CD14-positive monocyte (primary cell): ENCODE measurements at regions not wholly inside any gene's neighbourhood (a gene's known extent, or its start where the extent isn't known, plus 50 kb on each side); places are given as distances from the start of the nearest gene placed in this dataset.

Experiments
- DNase-seq, 3 donors: peaks; one replicate each; pipeline ENCODE4 v3.0.0-alpha.2; 2011 to 2022
- H2AFZ ChIP-seq: 2 replicates; pipeline ENCODE4 v1.6.0; 2012; ENCODE audit warnings: mild to moderate bottlenecking, low read depth, low read length, inconsistent platforms; ENCODE audit not compliant: insufficient read depth, poor library complexity, severe bottlenecking
- H3K27ac ChIP-seq, 2 donors: 1 replicate in 1 of 2; 2 replicates in 1 of 2; pipeline ENCODE4 v1.5.1; 2012 to 2013; ENCODE audit warnings: low read length in 2 of 2, control low read depth in 1 of 2, inconsistent platforms in 1 of 2, low read depth in 1 of 2, mild to moderate bottlenecking in 1 of 2
- H3K27me3 ChIP-seq, 2 donors: one replicate each; pipeline versions ENCODE4 v1.6.0 to v1.6.1; 2011 to 2013; ENCODE audit warnings: low read length in 2 of 2; ENCODE audit not compliant: control insufficient read depth in 2 of 2, insufficient read depth in 2 of 2
- H3K36me3 ChIP-seq, 2 donors: replicated peaks in 1 of 2; 1 replicate in 1 of 2; 2 replicates in 1 of 2; pipeline versions ENCODE4 v1.5.1 to v1.6.1; 2012 to 2013; ENCODE audit warnings: low read length in 2 of 2, control low read depth in 1 of 2, inconsistent platforms in 1 of 2, mild to moderate bottlenecking in 1 of 2; ENCODE audit not compliant: insufficient read depth in 2 of 2, control insufficient read depth in 1 of 2
- H3K4me1 ChIP-seq, 2 donors: 1 replicate in 1 of 2; 2 replicates in 1 of 2; pipeline versions ENCODE4 v1.5.1 to v1.6.1; 2012 to 2013; ENCODE audit warnings: low read length in 2 of 2, control low read depth in 1 of 2, inconsistent platforms in 1 of 2, mild to moderate bottlenecking in 1 of 2, moderate library complexity in 1 of 2; ENCODE audit not compliant: insufficient read depth in 2 of 2, control insufficient read depth in 1 of 2
- H3K4me2 ChIP-seq: replicated peaks from 2 replicates; pipeline ENCODE3; 2012; ENCODE audit warnings: low read length, moderate library complexity, mild to moderate bottlenecking; ENCODE audit not compliant: poor library complexity, severe bottlenecking; ENCODE audit errors: extremely low read depth
- H3K4me3 ChIP-seq, 3 experiments: fragments of 200-600 bp in 1 of 3; sonication (generic) in 1 of 3; replicated peaks in 1 of 3; 1 replicate in 2 of 3; 2 replicates in 1 of 3; pipeline ENCODE4 v1.5.1; 2011 to 2013; ENCODE audit warnings: low read length in 3 of 3, mild to moderate bottlenecking in 3 of 3, control low read depth in 2 of 3, low read depth in 2 of 3, inconsistent platforms in 1 of 3, moderate library complexity in 1 of 3
- H3K79me2 ChIP-seq: 2 replicates; pipeline ENCODE4 v1.6.0; 2012; ENCODE audit warnings: mild to moderate bottlenecking, control low read depth, inconsistent platforms, low read length, moderate library complexity; ENCODE audit not compliant: insufficient read depth
- H3K9ac ChIP-seq: 2 replicates; pipeline ENCODE4 v1.6.0; 2017; ENCODE audit warnings: low read length, mild to moderate bottlenecking; ENCODE audit not compliant: insufficient read depth, poor library complexity, severe bottlenecking
- H3K9me3 ChIP-seq, 2 donors: replicated peaks in 1 of 2; 1 replicate in 1 of 2; 2 replicates in 1 of 2; pipeline versions ENCODE4 v1.5.1 to v1.6.1; 2012 to 2013; ENCODE audit warnings: low read length in 2 of 2, control low read depth in 1 of 2; ENCODE audit not compliant: control insufficient read depth in 1 of 2, insufficient read depth in 1 of 2
- H4K20me1 ChIP-seq: 2 replicates; pipeline ENCODE4 v1.6.0; 2012; ENCODE audit warnings: mild to moderate bottlenecking, low read length, control low read depth, moderate library complexity; ENCODE audit not compliant: insufficient read depth
- H3K27ac Mint-ChIP-seq, 7 donors: one replicate each; pipeline ENCODE4 v1.8.0; 2020; ENCODE audit warnings: mild to moderate bottlenecking in 7 of 7, mixed read lengths in 7 of 7, moderate library complexity in 6 of 7, inconsistent platforms in 2 of 7
- H3K27me3 Mint-ChIP-seq, 3 donors: one replicate each; pipeline ENCODE4 v1.8.0; 2021 to 2022; ENCODE audit warnings: low read depth in 3 of 3, mild to moderate bottlenecking in 3 of 3, mixed read lengths in 3 of 3, moderate library complexity in 3 of 3, inconsistent platforms in 1 of 3
- H3K36me3 Mint-ChIP-seq, 2 donors: one replicate each; pipeline ENCODE4 v1.8.0; 2020; ENCODE audit warnings: mixed read lengths in 2 of 2, inconsistent platforms in 1 of 2, mild to moderate bottlenecking in 1 of 2
- H3K4me1 Mint-ChIP-seq: one replicate; pipeline ENCODE4 v1.8.0; 2020; ENCODE audit warnings: mild to moderate bottlenecking, mixed read lengths
- H3K4me3 Mint-ChIP-seq, 2 donors: one replicate each; pipeline ENCODE4 v1.8.0; 2020; ENCODE audit warnings: mild to moderate bottlenecking in 2 of 2, mixed read lengths in 2 of 2, moderate library complexity in 1 of 2
- H3K9me3 Mint-ChIP-seq, 7 donors: one replicate each; pipeline ENCODE4 v1.8.0; 2020 to 2022; ENCODE audit warnings: mixed read lengths in 7 of 7, mild to moderate bottlenecking in 6 of 7, moderate library complexity in 6 of 7, inconsistent platforms in 2 of 7
- WGBS: methylation state at CpG from one replicate; pipeline ENCODE4 v1.1.5; 2013; ENCODE audit warnings: missing lambda C conversion rate; ENCODE audit not compliant: insufficient coverage; 5-methylcytosine and 5-hydroxymethylcytosine counted together
- intact Hi-C, 2 donors: fragments of 100-400 bp; cut with micrococcal nuclease; formaldehyde crosslinking; loops; one replicate each; pipeline versions ENCODE4 v1.15.0 to v1.15.1; 2023
- TF ChIP-seq, protein P1 (sequence below): fragments of 200-600 bp; IDR thresholded peaks from one replicate; pipeline ENCODE4 v1.8.0; 2022; ENCODE audit warnings: antibody characterized with exemption, mild to moderate bottlenecking

DNA sequence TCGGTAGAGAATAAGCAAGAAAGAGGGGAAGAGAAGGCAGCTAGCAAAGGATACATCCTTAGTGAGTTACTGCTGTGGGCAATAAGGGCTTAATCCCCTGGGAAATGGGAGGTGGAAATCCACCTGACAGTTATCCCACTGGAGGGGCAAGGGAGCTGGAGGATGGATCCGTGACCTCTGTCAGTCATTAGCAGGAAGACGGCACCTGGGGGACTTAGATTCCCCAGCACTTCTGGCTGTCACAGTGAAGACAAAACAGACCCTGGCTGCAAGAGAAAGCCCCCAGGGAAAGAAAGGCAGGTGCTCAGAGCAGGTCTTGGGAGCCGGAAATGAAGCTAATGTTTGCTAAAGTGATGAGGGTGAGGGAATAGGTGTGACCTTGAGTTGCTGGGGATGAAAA is 70.4 kb upstream of the MRI1 start:
- no peaks in the 10 kb centered on the region for H3K27me3 ChIP-seq
- H3K27ac ChIP-seq: no peak overlapping the region
- no peaks in the 10 kb centered on the region for H3K4me1 Mint-ChIP-seq
- H3K27ac Mint-ChIP-seq: peak overlapping the region in 1 of 7 donors; percentile 22
- no peak for DNase-seq
- H3K9me3 Mint-ChIP-seq: peaks cover 0 to 7% (median 2%) of the 10 kb centered on the region in 7 donors
- H3K4me3 ChIP-seq: no peak overlapping the region
- no peaks in the 10 kb centered on the region for H3K4me1 ChIP-seq
- H2AFZ ChIP-seq: no peak overlapping the region
- no peaks in the 10 kb centered on the region for H4K20me1 ChIP-seq
- H3K27me3 Mint-ChIP-seq: peaks cover 5 to 16% (median 11%) of the 10 kb centered on the region in 3 donors
- no peak overlapping the region for H3K4me3 Mint-ChIP-seq
- H3K9ac ChIP-seq: no peak overlapping the region
- intact Hi-C loops: no loop called here
- H3K36me3 Mint-ChIP-seq: no peaks in the 10 kb centered on the region
- 88% methylated on average over 4 of the region's 4 CpGs for WGBS
- H3K4me2 ChIP-seq: no peak overlapping the region
- no peaks in the 10 kb centered on the region for H3K36me3 ChIP-seq
- no peaks in the 10 kb centered on the region for H3K79me2 ChIP-seq
- no peaks in the 10 kb centered on the region for H3K9me3 ChIP-seq
- TF ChIP-seq, protein P1, sequence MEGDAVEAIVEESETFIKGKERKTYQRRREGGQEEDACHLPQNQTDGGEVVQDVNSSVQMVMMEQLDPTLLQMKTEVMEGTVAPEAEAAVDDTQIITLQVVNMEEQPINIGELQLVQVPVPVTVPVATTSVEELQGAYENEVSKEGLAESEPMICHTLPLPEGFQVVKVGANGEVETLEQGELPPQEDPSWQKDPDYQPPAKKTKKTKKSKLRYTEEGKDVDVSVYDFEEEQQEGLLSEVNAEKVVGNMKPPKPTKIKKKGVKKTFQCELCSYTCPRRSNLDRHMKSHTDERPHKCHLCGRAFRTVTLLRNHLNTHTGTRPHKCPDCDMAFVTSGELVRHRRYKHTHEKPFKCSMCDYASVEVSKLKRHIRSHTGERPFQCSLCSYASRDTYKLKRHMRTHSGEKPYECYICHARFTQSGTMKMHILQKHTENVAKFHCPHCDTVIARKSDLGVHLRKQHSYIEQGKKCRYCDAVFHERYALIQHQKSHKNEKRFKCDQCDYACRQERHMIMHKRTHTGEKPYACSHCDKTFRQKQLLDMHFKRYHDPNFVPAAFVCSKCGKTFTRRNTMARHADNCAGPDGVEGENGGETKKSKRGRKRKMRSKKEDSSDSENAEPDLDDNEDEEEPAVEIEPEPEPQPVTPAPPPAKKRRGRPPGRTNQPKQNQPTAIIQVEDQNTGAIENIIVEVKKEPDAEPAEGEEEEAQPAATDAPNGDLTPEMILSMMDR: no peak

DNA sequence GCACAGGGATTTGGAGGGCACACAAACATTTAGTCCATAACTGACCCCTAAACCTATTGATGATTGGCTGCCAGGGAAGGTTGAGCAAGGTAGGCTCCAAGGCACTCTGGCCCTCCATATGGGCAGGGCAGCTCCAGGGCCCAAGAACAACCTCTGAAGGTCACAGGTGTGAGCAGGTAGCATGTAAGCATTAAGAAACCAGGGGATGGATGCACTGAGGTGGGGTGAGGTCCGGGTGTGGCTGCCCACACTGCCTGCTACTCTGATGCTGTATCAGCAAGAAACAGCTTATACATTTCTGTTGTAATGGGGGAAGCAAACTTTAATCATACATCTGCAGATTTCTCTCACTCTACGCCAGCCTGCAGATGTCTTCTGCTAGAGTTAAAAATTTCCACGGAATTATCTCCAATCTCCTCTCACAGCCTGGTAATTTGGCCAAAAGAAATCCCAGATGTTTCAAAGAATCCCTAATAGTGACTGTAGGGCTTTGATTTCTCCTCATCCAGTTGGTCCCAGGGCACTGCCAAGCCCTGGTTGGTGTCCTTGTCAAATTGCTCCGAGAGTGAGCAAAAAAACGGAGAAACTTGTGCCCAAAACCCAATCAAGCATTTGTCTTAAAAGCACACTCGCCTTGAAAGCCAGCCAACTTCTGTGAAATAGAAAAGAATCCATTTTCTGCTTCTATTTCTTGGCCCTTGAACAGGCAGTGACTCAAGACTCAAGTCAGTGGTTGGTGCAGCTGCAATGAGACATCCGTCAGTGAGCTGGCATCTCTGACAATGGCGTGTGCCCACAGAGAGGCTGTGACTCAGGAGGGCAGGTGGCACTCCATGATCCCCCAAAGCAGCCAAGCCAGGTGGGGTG is 72.5 kb upstream of the MRI1 start:
- no peak overlapping the region for H3K4me2 ChIP-seq
- no peak overlapping the region for H3K9ac ChIP-seq
- intact Hi-C loops: no loop called here
- no peaks in the 10 kb centered on the region for H3K36me3 ChIP-seq
- no peaks in the 10 kb centered on the region for H3K9me3 ChIP-seq
- no peaks in the 10 kb centered on the region for H3K4me1 ChIP-seq
- H3K27me3 ChIP-seq: no peaks in the 10 kb centered on the region
- no peaks in the 10 kb centered on the region for H4K20me1 ChIP-seq
- H2AFZ ChIP-seq: no peak overlapping the region
- no peak overlapping the region for H3K4me3 ChIP-seq
- no peak for DNase-seq
- peaks cover 5 to 14% (median 12%) of the 10 kb centered on the region in 3 donors for H3K27me3 Mint-ChIP-seq
- H3K4me3 Mint-ChIP-seq: no peak overlapping the region
- peaks cover 0 to 7% (median 2%) of the 10 kb centered on the region in 7 donors for H3K9me3 Mint-ChIP-seq
- TF ChIP-seq, protein P1: no peak
- H3K36me3 Mint-ChIP-seq: no peaks in the 10 kb centered on the region
- no peaks in the 10 kb centered on the region for H3K4me1 Mint-ChIP-seq
- H3K79me2 ChIP-seq: no peaks in the 10 kb centered on the region
- H3K27ac Mint-ChIP-seq: no peak overlapping the region
- WGBS: 87% methylated on average over 5 of the region's 8 CpGs
- H3K27ac ChIP-seq: no peak overlapping the region
